Tibial nerve (tissue), 3 donors: ENCODE measurements at regions not wholly inside any gene's neighbourhood (a gene's known extent, or its start where the extent isn't known, plus 50 kb on each side); places are given as distances from the start of the nearest gene placed in this dataset.

Experiments
- CTCF ChIP-seq, 5 experiments: fragments of 200-600 bp in 3 of 5; fragments of 450-650 bp in 2 of 5; sonication (generic) in 3 of 5; IDR thresholded peaks; one replicate each; pipeline ENCODE4 v1.5.1; 2016 to 2019; ENCODE audit warnings: antibody characterized with exemption in 5 of 5, mild to moderate bottlenecking in 3 of 5, moderate library complexity in 2 of 5
- POLR2A ChIP-seq, 2 donors: fragments of 450-650 bp; IDR thresholded peaks; one replicate each; pipeline ENCODE4 v1.6.1; 2017; ENCODE audit warnings: antibody characterized with exemption in 2 of 2, mild to moderate bottlenecking in 2 of 2, moderate library complexity in 2 of 2

- TF ChIP-seq CTCF (IDR thresholded peaks at IDR 0.05) (no peak), POLR2A (IDR thresholded peaks at IDR 0.05) (no peak)
Measured at GRCh38 chr12:64992116-64992515, 129.0 kb downstream of the WIF1 start.
